SK-N-SH (cell line): ENCODE measurements at regions not wholly inside any gene's neighbourhood (a gene's known extent, or its start where the extent isn't known, plus 50 kb on each side); places are given as distances from the start of the nearest gene placed in this dataset.

Experiments used
- POLR2AphosphoS5 ChIP-seq: IDR thresholded peaks from 2 replicates; pipeline ENCODE4 v1.6.1; 2012; ENCODE audit warnings: low read depth, low read length
- RFX5 ChIP-seq: IDR thresholded peaks from 2 replicates; pipeline ENCODE4 v1.6.1; 2012; ENCODE audit warnings: mild to moderate bottlenecking, improper control_type of control experiment, low read length
- SIN3A ChIP-seq: IDR thresholded peaks from 2 replicates; pipeline ENCODE4 v1.6.1; 2012; ENCODE audit warnings: low read depth, mild to moderate bottlenecking, low read length, moderate library complexity, borderline replicate concordance
- TAF1 ChIP-seq: IDR thresholded peaks from 2 replicates; pipeline ENCODE4 v1.6.1; 2012; ENCODE audit warnings: low read depth, mild to moderate bottlenecking, low read length, moderate library complexity, borderline replicate concordance
- TF ChIP-seq, protein P1 (sequence below): IDR thresholded peaks from 2 replicates; pipeline ENCODE4 v1.4.0; 2012; ENCODE audit warnings: low read depth
- TF ChIP-seq, protein P2 (sequence below): fragments of 200-600 bp; sonication (generic); IDR thresholded peaks from 2 replicates; pipeline ENCODE4 v1.6.1; 2017; ENCODE audit warnings: antibody characterized with exemption, mild to moderate bottlenecking, moderate library complexity

- TF ChIP-seq TAF1 (no peak), SIN3A (no peak), POLR2AphosphoS5 (no peak), RFX5 (no peak)
- TF ChIP-seq, protein P1, sequence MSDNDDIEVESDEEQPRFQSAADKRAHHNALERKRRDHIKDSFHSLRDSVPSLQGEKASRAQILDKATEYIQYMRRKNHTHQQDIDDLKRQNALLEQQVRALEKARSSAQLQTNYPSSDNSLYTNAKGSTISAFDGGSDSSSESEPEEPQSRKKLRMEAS: no peak
- TF ChIP-seq, protein P2, sequence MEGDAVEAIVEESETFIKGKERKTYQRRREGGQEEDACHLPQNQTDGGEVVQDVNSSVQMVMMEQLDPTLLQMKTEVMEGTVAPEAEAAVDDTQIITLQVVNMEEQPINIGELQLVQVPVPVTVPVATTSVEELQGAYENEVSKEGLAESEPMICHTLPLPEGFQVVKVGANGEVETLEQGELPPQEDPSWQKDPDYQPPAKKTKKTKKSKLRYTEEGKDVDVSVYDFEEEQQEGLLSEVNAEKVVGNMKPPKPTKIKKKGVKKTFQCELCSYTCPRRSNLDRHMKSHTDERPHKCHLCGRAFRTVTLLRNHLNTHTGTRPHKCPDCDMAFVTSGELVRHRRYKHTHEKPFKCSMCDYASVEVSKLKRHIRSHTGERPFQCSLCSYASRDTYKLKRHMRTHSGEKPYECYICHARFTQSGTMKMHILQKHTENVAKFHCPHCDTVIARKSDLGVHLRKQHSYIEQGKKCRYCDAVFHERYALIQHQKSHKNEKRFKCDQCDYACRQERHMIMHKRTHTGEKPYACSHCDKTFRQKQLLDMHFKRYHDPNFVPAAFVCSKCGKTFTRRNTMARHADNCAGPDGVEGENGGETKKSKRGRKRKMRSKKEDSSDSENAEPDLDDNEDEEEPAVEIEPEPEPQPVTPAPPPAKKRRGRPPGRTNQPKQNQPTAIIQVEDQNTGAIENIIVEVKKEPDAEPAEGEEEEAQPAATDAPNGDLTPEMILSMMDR: no peak
These were observed 126.0 kb upstream of the ANKRD28 start for GRCh38 chr3:15923640-15924405.
